ENCODE measurements at regions not wholly inside any gene's neighbourhood (a gene's known extent, or its start where the extent isn't known, plus 50 kb on each side); places are given as distances from the start of the nearest gene placed in this dataset.

DNA sequence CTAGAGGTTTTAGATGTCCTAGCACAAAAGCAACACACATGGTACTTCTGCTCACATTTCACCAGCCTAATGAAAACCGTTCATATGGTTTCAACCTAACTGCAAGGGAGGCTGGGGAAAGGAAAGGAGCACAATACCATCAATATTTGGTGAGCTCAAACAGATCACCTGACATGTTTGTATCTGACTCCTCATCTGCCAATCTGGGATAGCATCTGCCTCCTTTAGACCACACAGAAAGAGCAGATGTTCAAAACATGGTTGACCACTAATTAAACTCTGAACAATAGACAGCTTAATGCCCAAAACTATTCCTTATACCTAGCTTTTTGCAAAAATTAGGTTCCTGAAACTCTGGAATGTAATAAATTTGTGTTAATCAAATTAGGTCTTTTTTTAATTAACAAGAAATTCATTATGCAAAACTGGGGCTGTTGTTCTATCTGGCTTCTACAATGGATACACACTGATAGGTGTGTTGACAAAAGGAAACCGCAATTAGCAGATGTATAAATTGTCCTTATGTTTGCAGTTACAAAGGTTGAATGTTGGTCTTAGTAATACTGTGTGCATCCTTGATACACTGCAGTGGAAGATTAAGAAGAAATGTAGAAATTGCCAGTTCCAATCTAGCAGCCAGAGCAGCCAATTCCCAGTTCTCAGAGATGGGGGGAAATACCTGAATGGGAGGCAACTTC lies 89.3 kb downstream of the DUSP6 start:
- Histone ChIP-seq H3K36me3 (no peaks in the 10 kb centered on the region), H3K4me3 (no peak overlapping the region), H3K9me3 (no peaks in the 10 kb centered on the region), H3K27me3 (no peaks in the 10 kb centered on the region), H3K4me1 (no peaks in the 10 kb centered on the region), H3K27ac (no peak overlapping the region)
- TF ChIP-seq POLR2A (IDR thresholded peaks at IDR 0.05): no peak
- TF ChIP-seq, protein P1, sequence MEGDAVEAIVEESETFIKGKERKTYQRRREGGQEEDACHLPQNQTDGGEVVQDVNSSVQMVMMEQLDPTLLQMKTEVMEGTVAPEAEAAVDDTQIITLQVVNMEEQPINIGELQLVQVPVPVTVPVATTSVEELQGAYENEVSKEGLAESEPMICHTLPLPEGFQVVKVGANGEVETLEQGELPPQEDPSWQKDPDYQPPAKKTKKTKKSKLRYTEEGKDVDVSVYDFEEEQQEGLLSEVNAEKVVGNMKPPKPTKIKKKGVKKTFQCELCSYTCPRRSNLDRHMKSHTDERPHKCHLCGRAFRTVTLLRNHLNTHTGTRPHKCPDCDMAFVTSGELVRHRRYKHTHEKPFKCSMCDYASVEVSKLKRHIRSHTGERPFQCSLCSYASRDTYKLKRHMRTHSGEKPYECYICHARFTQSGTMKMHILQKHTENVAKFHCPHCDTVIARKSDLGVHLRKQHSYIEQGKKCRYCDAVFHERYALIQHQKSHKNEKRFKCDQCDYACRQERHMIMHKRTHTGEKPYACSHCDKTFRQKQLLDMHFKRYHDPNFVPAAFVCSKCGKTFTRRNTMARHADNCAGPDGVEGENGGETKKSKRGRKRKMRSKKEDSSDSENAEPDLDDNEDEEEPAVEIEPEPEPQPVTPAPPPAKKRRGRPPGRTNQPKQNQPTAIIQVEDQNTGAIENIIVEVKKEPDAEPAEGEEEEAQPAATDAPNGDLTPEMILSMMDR (IDR thresholded peaks at IDR 0.05): no peak
- intact Hi-C loops (cut with DNase I; ENCODE audit: low total_unique reads): no loop called here
- no peak for DNase-seq

GRCh38 chr12:89261982-89262381 lies 90.3 kb downstream of the DUSP6 start:
- intact Hi-C loops (cut with DNase I; ENCODE audit: low total_unique reads): no loop called here
- Histone ChIP-seq H3K27ac (no peak overlapping the region), H3K27me3 (no peaks in the 10 kb centered on the region), H3K4me3 (no peak overlapping the region), H3K4me1 (no peaks in the 10 kb centered on the region), H3K36me3 (no peaks in the 10 kb centered on the region), H3K9me3 (no peaks in the 10 kb centered on the region)
- no peak for TF ChIP-seq POLR2A (IDR thresholded peaks at IDR 0.05)
- TF ChIP-seq, protein P1 (IDR thresholded peaks at IDR 0.05): no peak
- no peak for DNase-seq

DNA sequence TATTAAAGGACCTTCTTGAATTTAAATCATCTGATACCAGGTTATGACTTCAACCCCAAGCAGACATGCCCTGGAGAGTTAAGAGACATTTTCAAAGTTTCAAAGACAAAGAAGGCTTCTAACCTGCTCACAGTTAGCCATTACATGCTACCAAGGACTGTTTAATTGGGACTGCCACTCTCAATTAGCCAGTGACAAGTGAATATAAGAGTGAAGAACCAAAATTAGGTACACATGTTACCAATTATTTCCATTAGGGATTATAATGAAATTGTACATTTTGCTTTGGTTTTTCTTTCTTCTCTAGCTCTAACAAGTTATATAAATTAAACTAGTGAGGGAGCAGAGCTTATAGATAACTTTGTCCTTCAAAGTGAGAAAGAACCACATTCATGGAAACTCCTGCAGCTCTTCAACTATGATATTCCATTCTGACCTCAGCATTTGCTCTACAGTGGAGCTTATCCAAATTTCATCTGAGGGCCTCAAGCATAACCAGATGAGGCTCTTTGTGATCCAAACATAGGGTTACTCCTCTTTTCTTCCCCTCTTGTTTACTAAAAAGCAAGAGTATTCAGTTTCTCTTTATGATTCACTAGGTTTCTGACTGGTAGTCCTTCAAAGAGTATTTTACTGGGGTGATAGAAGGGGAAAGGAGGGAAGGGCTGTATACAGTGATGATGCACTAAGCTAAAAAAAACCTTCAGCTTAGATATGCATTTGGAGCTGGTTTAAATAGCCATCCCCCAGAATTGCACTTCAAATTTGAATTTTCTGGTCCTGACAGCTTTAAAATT lies 91.3 kb downstream of the DUSP6 start:
- intact Hi-C loops (cut with DNase I; ENCODE audit: low total_unique reads): no loop called here
- Histone ChIP-seq H3K9me3 (no peaks in the 10 kb centered on the region), H3K27ac (no peak overlapping the region), H3K4me1 (no peaks in the 10 kb centered on the region), H3K27me3 (no peaks in the 10 kb centered on the region), H3K4me3 (no peak overlapping the region), H3K36me3 (no peaks in the 10 kb centered on the region)
- TF ChIP-seq, protein P1 (IDR thresholded peaks at IDR 0.05): no peak
- no peak for TF ChIP-seq POLR2A (IDR thresholded peaks at IDR 0.05)
- no peak for DNase-seq

GRCh38 chr12:89259821-89260220 lies 92.5 kb downstream of the DUSP6 start:
- no peak overlapping the region for H3K4me3 ChIP-seq
- no peak overlapping the region for H3K27ac ChIP-seq
- H3K36me3 ChIP-seq: no peaks in the 10 kb centered on the region
- TF ChIP-seq POLR2A (IDR thresholded peaks at IDR 0.05): no peak
- TF ChIP-seq, protein P1 (IDR thresholded peaks at IDR 0.05): no peak
- intact Hi-C loops (cut with DNase I; ENCODE audit: low total_unique reads): no loop called here
- no peaks in the 10 kb centered on the region for H3K27me3 ChIP-seq
- H3K9me3 ChIP-seq: no peaks in the 10 kb centered on the region
- no peaks in the 10 kb centered on the region for H3K4me1 ChIP-seq
- no peak for DNase-seq

DNA sequence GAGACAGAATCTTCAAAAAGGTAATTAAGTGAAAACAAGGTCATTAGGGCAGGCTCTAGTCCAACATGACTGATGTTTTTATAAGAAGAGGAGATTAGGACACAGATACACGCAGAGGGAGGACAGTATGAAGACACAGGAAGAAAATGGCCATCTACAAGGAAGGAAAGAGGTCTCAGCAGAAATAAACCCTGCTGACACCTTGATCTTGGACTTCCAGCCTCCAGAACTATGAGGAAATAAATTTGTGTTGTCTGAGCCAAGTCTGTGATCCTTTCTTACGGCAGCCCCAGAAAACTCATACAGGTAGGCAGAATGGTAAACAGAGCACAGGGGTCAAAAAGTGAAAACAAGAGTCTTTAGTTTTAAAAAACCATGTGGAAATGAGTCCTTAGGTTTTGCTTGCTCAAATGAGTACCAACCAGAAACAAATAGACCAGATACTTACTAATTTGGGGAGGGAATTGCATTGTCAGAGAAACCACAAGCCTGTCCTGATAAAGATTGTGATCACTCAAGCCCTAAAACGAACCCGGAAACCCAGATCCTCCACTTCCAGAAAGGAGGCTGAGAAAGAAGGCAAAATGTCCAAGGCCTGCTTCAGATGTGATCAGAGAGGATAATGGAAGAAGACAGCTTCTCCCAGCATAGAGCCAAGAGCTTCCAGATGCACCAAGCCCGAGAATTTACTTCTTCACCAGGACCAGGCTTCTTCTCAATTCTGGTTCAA lies 93.9 kb downstream of the DUSP6 start:
- no peaks in the 10 kb centered on the region for H3K27me3 ChIP-seq
- no peak for DNase-seq
- TF ChIP-seq POLR2A (IDR thresholded peaks at IDR 0.05): no peak
- TF ChIP-seq, protein P1 (IDR thresholded peaks at IDR 0.05): no peak
- H3K36me3 ChIP-seq: no peaks in the 10 kb centered on the region
- intact Hi-C loops (cut with DNase I; ENCODE audit: low total_unique reads): no loop called here
- H3K4me3 ChIP-seq: no peak overlapping the region
- no peak overlapping the region for H3K27ac ChIP-seq
- no peaks in the 10 kb centered on the region for H3K4me1 ChIP-seq
- H3K9me3 ChIP-seq: no peaks in the 10 kb centered on the region
